WTC11 (cell line): ENCODE measurements at regions not wholly inside any gene's neighbourhood (a gene's known extent, or its start where the extent isn't known, plus 50 kb on each side); places are given as distances from the start of the nearest gene placed in this dataset.

Source experiments
- ATAC-seq: fragments of 200-7000 bp; cut with Tn5 transposase; 2 replicates; pipeline ENCODE4 v1.10.0; 2021; ENCODE audit warnings: mild to moderate bottlenecking, moderate library complexity
- CTCF ChIA-PET: fragments of 300-600 bp; sonication (Branson Sonifier 250); formaldehyde crosslinking; loops from one replicate; lab custom pipeline; 2021; ENCODE audit warnings: antibody characterized with exemption; lab: Charles Lee
- POLR2A ChIA-PET: fragments of 350-600 bp; sonication (Branson Sonifier 250); formaldehyde crosslinking; loops from one replicate; lab custom pipeline; 2021; ENCODE audit warnings: antibody characterized with exemption; lab: Charles Lee
- DNase-seq: peaks from one replicate; pipeline ENCODE4 v3.0.0; 2021; ENCODE audit warnings: low spot score
- H3K27ac Mint-ChIP-seq: 2 replicates; pipeline ENCODE4 v1.8.0; 2021; ENCODE audit warnings: mixed read lengths
- H3K27me3 Mint-ChIP-seq: 2 replicates; pipeline ENCODE4 v1.8.0; 2021; ENCODE audit warnings: low read depth, mild to moderate bottlenecking, moderate library complexity, mixed read lengths
- H3K36me3 Mint-ChIP-seq: 2 replicates; pipeline ENCODE4 v1.8.0; 2021; ENCODE audit warnings: mixed read lengths
- H3K4me1 Mint-ChIP-seq: 2 replicates; pipeline ENCODE4 v1.8.0; 2022; ENCODE audit warnings: mixed read lengths
- H3K4me3 Mint-ChIP-seq: 2 replicates; pipeline ENCODE4 v1.8.0; 2021; ENCODE audit warnings: mild to moderate bottlenecking, moderate library complexity, mixed read lengths
- H3K9me3 Mint-ChIP-seq: 2 replicates; pipeline ENCODE4 v1.8.0; 2021; ENCODE audit warnings: mixed read lengths
- ELF4 ChIP-seq: sonication (generic); formaldehyde crosslinking; IDR thresholded peaks from 2 replicates; pipeline ENCODE4 v1.8.1; 2022; ENCODE audit warnings: low read depth, mild to moderate bottlenecking, moderate library complexity, missing genetic modification reagents
- GABPB1 ChIP-seq: sonication (generic); formaldehyde crosslinking; IDR thresholded peaks from 2 replicates; pipeline ENCODE4 v1.8.1; 2023; ENCODE audit warnings: mild to moderate bottlenecking, missing genetic modification reagents
- JAZF1 ChIP-seq: fragments of 250-450 bp; sonication (Bioruptor Pico); IDR thresholded peaks from 2 replicates; pipeline ENCODE4 v1.9.0; 2021; ENCODE audit warnings: moderate library complexity, mild to moderate bottlenecking, inconsistent platforms
- JUN ChIP-seq: sonication (generic); formaldehyde crosslinking; IDR thresholded peaks from 2 replicates; pipeline ENCODE4 v1.8.0; 2023; ENCODE audit warnings: mild to moderate bottlenecking, missing genetic modification reagents
- KAT7 ChIP-seq: sonication (generic); formaldehyde crosslinking; IDR thresholded peaks from 2 replicates; pipeline ENCODE4 v1.8.1; 2023; ENCODE audit warnings: missing genetic modification reagents, mild to moderate bottlenecking, borderline replicate concordance
- RORB ChIP-seq: fragments of 250-450 bp; sonication (Bioruptor Pico); IDR thresholded peaks from 2 replicates; pipeline ENCODE4 v1.9.0; 2021; ENCODE audit warnings: mild to moderate bottlenecking
- SP1 ChIP-seq: sonication (generic); formaldehyde crosslinking; conservative IDR thresholded peaks from 2 replicates; pipeline ENCODE4 v1.8.1; 2022; ENCODE audit warnings: missing genetic modification reagents
- TCF7 ChIP-seq: sonication (generic); formaldehyde crosslinking; IDR thresholded peaks from 2 replicates; pipeline ENCODE4 v1.8.0; 2022; ENCODE audit warnings: mild to moderate bottlenecking, low read depth, missing genetic modification reagents, moderate library complexity
- TP53 ChIP-seq: sonication (generic); formaldehyde crosslinking; IDR thresholded peaks from 2 replicates; pipeline ENCODE4 v1.8.1; 2023; ENCODE audit warnings: mild to moderate bottlenecking, missing genetic modification reagents
- ZNF121 ChIP-seq: sonication (generic); formaldehyde crosslinking; IDR thresholded peaks from 2 replicates; pipeline ENCODE4 v1.8.0; 2023; ENCODE audit warnings: missing genetic modification reagents
- ZNF416 ChIP-seq: fragments of 250-450 bp; sonication (Bioruptor Pico); IDR thresholded peaks from 2 replicates; pipeline ENCODE4 v1.9.0; 2021; ENCODE audit warnings: mild to moderate bottlenecking, inconsistent platforms
- TF ChIP-seq, protein P1 (sequence below): sonication (generic); formaldehyde crosslinking; IDR thresholded peaks from 2 replicates; pipeline ENCODE4 v1.8.1; 2022; ENCODE audit warnings: missing genetic modification reagents, borderline replicate concordance
- TF ChIP-seq, protein P2 (sequence below): sonication (generic); formaldehyde crosslinking; conservative IDR thresholded peaks from 2 replicates; pipeline ENCODE4 v1.8.1; 2023; ENCODE audit warnings: mild to moderate bottlenecking, low read depth, missing genetic modification reagents, moderate library complexity
- TF ChIP-seq, protein P3 (sequence below): sonication (generic); formaldehyde crosslinking; IDR thresholded peaks from 2 replicates; pipeline ENCODE4 v1.8.0; 2023; ENCODE audit warnings: missing genetic modification reagents, mild to moderate bottlenecking, borderline replicate concordance
- TF ChIP-seq, protein P4 (sequence below): fragments of 250-450 bp; sonication (Bioruptor Pico); IDR thresholded peaks from 2 replicates; pipeline ENCODE4 v1.9.0; 2021; ENCODE audit warnings: moderate library complexity, mild to moderate bottlenecking, inconsistent platforms, borderline replicate concordance
- TF ChIP-seq, protein P5 (sequence below): fragments of 250-450 bp; sonication (Bioruptor Pico); IDR thresholded peaks from 2 replicates; pipeline ENCODE4 v1.9.0; 2021; ENCODE audit warnings: mild to moderate bottlenecking
- TF ChIP-seq, protein P6 (sequence below): sonication (generic); formaldehyde crosslinking; IDR thresholded peaks from 2 replicates; pipeline ENCODE4 v1.8.1; 2022; ENCODE audit warnings: mild to moderate bottlenecking, moderate library complexity, missing genetic modification reagents

DNA sequence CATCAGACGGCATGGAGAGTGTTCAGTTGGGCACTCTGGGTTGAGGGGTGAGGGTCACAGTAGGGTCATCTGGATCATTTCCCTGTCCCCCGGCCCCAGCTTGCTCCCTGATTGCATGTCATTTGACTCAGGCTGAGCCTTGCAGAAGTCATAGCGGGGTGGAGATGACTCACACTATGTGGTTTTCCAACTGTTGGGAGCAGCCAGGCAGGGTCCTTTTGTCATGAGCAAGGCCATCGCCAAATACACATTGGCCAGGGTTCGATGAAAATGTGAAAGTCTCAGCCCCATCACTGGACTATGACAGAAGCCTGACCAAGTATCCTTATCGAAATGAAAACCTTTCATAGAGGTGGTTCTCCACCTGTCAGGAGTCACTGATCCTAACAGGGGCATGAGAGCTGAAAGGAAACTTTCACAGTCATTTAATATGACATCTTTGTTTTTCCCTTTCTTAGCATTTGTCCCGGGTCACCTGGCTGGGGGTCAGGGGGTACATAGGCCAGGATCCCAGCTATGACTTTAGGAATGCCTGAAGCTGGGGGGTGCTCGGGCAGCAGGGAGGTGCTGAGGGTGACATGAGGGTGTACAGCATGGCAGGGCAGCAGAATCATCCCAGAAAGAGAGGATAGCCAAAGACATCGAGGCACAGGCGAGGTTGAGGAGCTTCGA, 70.2 kb upstream of the CD93 start:
- H3K9me3 Mint-ChIP-seq = no peaks in the 10 kb centered on the region
- DNase-seq (no peak), ATAC-seq (no peak)
- ChIA-PET CTCF (no interaction called here), POLR2A (no interaction called here)
- H3K27ac Mint-ChIP-seq = no peak overlapping the region
- H3K27me3 Mint-ChIP-seq = no peaks in the 10 kb centered on the region
- no peak for TF ChIP-seq RORB (CRISPR knock-in tag)
- TF ChIP-seq GABPB1 (CRISPR knock-in tag) = peak; percentile 80
- TF ChIP-seq, all 79 proteins: peak for 1
- no peak overlapping the region for H3K4me3 Mint-ChIP-seq
- peaks cover 35% of the 10 kb centered on the region for H3K4me1 Mint-ChIP-seq
- H3K36me3 Mint-ChIP-seq = no peaks in the 10 kb centered on the region

DNA sequence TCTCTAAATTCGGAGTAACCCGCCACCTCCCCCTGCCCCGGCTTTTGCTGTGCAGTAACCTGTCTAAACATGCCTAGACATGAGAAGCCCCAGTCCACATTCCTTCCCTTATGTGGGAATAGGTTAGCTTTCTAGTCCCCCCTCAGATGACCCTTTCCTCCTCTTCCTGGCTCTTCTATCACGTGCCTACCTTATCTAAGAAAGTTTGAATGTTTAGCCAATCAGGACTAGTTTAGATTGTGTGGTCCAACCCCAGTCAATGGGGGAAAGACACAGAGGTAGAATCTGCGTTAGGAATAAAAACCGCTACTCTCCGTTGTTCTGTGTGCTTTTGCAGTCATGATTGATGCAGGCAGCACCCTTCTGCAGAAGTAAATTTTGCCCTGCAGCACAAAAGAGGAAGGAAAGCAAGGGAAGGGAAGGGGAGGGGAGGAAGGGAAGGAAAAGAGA, 69.0 kb upstream of the CD93 start:
- TF ChIP-seq JAZF1 = no peak
- TF ChIP-seq, protein P1, sequence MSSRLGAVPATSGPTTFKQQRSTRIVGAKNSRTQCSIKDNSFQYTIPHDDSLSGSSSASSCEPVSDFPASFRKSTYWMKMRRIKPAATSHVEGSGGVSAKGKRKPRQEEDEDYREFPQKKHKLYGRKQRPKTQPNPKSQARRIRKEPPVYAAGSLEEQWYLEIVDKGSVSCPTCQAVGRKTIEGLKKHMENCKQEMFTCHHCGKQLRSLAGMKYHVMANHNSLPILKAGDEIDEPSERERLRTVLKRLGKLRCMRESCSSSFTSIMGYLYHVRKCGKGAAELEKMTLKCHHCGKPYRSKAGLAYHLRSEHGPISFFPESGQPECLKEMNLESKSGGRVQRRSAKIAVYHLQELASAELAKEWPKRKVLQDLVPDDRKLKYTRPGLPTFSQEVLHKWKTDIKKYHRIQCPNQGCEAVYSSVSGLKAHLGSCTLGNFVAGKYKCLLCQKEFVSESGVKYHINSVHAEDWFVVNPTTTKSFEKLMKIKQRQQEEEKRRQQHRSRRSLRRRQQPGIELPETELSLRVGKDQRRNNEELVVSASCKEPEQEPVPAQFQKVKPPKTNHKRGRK (CRISPR knock-in tag) = peak; percentile 67; the same call in 1 of the 2 replicates
- Mint-ChIP-seq H3K9me3 (no peaks in the 10 kb centered on the region), H3K36me3 (no peaks in the 10 kb centered on the region), H3K27me3 (no peaks in the 10 kb centered on the region), H3K4me3 (no peak overlapping the region), H3K27ac (peak overlapping the region; percentile 76; the same call in 1 of the 2 replicates), H3K4me1 (peaks cover 31% of the 10 kb centered on the region)
- POLR2A ChIA-PET = no interaction called here
- ATAC-seq (no peak), DNase-seq (no peak)
- CTCF ChIA-PET = interaction anchor here (1.0 kb wide), 1 partner anchor 46 kb away, joined by 3 read pairs; no protein-coding TSS in a partner anchor

DNA sequence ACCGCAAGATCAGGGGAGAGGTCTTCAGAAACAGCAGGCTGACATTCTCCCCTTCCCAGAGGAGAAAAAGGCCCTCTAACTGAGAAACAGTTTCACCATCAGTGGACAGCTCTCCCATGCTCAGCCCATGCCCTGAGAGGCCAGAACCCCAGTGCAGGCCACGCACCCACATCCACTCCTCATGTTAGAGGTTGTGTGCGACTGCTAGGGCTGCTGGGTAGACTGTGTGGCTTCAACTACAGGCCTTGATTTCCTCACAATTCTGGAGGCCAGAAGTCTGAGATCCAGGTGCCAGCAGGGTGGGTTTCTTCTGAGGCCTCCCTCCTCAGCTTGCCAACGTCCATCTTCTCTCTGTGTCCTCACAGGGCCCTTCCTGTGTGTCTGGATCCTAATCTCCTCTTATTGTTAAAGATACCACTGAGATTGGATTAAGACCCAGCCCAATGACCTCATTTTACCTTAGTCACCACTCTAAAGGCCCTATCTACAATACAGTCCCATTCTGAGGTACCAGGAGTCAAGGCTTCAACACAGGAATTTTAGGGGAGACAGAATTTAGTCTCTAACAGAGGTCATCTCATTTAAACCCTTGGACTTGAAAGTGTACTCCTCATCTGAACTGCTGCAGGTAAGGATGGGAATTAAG, 67.7 kb upstream of the CD93 start:
- CTCF ChIA-PET = interaction anchor here (1.4 kb wide), 1 partner anchor 47 kb away, joined by 3 read pairs; no protein-coding TSS in a partner anchor
- H3K4me1 Mint-ChIP-seq = peaks cover 19% of the 10 kb centered on the region
- POLR2A ChIA-PET = no interaction called here
- no peak overlapping the region for H3K27ac Mint-ChIP-seq
- ATAC-seq (no peak), DNase-seq (no peak)
- no peaks in the 10 kb centered on the region for H3K9me3 Mint-ChIP-seq
- no peaks in the 10 kb centered on the region for H3K36me3 Mint-ChIP-seq
- H3K4me3 Mint-ChIP-seq = no peak overlapping the region
- no peaks in the 10 kb centered on the region for H3K27me3 Mint-ChIP-seq
- TF ChIP-seq, protein P2, sequence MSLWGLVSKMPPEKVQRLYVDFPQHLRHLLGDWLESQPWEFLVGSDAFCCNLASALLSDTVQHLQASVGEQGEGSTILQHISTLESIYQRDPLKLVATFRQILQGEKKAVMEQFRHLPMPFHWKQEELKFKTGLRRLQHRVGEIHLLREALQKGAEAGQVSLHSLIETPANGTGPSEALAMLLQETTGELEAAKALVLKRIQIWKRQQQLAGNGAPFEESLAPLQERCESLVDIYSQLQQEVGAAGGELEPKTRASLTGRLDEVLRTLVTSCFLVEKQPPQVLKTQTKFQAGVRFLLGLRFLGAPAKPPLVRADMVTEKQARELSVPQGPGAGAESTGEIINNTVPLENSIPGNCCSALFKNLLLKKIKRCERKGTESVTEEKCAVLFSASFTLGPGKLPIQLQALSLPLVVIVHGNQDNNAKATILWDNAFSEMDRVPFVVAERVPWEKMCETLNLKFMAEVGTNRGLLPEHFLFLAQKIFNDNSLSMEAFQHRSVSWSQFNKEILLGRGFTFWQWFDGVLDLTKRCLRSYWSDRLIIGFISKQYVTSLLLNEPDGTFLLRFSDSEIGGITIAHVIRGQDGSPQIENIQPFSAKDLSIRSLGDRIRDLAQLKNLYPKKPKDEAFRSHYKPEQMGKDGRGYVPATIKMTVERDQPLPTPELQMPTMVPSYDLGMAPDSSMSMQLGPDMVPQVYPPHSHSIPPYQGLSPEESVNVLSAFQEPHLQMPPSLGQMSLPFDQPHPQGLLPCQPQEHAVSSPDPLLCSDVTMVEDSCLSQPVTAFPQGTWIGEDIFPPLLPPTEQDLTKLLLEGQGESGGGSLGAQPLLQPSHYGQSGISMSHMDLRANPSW (CRISPR knock-in tag) = no peak
- TF ChIP-seq, protein P3, sequence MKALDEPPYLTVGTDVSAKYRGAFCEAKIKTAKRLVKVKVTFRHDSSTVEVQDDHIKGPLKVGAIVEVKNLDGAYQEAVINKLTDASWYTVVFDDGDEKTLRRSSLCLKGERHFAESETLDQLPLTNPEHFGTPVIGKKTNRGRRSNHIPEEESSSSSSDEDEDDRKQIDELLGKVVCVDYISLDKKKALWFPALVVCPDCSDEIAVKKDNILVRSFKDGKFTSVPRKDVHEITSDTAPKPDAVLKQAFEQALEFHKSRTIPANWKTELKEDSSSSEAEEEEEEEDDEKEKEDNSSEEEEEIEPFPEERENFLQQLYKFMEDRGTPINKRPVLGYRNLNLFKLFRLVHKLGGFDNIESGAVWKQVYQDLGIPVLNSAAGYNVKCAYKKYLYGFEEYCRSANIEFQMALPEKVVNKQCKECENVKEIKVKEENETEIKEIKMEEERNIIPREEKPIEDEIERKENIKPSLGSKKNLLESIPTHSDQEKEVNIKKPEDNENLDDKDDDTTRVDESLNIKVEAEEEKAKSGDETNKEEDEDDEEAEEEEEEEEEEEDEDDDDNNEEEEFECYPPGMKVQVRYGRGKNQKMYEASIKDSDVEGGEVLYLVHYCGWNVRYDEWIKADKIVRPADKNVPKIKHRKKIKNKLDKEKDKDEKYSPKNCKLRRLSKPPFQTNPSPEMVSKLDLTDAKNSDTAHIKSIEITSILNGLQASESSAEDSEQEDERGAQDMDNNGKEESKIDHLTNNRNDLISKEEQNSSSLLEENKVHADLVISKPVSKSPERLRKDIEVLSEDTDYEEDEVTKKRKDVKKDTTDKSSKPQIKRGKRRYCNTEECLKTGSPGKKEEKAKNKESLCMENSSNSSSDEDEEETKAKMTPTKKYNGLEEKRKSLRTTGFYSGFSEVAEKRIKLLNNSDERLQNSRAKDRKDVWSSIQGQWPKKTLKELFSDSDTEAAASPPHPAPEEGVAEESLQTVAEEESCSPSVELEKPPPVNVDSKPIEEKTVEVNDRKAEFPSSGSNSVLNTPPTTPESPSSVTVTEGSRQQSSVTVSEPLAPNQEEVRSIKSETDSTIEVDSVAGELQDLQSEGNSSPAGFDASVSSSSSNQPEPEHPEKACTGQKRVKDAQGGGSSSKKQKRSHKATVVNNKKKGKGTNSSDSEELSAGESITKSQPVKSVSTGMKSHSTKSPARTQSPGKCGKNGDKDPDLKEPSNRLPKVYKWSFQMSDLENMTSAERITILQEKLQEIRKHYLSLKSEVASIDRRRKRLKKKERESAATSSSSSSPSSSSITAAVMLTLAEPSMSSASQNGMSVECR (CRISPR knock-in tag) = no peak
- TF ChIP-seq, protein P4, sequence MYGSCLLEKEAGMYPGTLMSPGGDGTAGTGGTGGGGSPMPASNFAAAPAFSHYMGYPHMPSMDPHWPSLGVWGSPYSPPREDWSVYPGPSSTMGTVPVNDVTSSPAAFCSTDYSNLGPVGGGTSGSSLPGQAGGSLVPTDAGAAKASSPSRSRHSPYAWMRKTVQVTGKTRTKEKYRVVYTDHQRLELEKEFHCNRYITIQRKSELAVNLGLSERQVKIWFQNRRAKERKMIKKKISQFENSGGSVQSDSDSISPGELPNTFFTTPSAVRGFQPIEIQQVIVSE (CRISPR knock-in tag) = no peak
- TF ChIP-seq, protein P5, sequence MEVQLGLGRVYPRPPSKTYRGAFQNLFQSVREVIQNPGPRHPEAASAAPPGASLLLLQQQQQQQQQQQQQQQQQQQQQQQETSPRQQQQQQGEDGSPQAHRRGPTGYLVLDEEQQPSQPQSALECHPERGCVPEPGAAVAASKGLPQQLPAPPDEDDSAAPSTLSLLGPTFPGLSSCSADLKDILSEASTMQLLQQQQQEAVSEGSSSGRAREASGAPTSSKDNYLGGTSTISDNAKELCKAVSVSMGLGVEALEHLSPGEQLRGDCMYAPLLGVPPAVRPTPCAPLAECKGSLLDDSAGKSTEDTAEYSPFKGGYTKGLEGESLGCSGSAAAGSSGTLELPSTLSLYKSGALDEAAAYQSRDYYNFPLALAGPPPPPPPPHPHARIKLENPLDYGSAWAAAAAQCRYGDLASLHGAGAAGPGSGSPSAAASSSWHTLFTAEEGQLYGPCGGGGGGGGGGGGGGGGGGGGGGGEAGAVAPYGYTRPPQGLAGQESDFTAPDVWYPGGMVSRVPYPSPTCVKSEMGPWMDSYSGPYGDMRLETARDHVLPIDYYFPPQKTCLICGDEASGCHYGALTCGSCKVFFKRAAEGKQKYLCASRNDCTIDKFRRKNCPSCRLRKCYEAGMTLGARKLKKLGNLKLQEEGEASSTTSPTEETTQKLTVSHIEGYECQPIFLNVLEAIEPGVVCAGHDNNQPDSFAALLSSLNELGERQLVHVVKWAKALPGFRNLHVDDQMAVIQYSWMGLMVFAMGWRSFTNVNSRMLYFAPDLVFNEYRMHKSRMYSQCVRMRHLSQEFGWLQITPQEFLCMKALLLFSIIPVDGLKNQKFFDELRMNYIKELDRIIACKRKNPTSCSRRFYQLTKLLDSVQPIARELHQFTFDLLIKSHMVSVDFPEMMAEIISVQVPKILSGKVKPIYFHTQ (CRISPR knock-in tag) = no peak
- no peak for TF ChIP-seq SP1 (CRISPR knock-in tag)
- TF ChIP-seq ELF4 (CRISPR knock-in tag) = no peak
- TF ChIP-seq ZNF121 (CRISPR knock-in tag) = no peak
- TF ChIP-seq, protein P6, sequence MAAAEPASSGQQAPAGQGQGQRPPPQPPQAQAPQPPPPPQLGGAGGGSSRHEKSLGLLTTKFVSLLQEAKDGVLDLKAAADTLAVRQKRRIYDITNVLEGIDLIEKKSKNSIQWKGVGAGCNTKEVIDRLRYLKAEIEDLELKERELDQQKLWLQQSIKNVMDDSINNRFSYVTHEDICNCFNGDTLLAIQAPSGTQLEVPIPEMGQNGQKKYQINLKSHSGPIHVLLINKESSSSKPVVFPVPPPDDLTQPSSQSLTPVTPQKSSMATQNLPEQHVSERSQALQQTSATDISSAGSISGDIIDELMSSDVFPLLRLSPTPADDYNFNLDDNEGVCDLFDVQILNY = no peak
- TF ChIP-seq TCF7 = no peak
- no peak for TF ChIP-seq KAT7 (CRISPR knock-in tag)
- TF ChIP-seq ZNF416 (CRISPR knock-in tag) = no peak
- no peak for TF ChIP-seq TP53 (CRISPR knock-in tag)
- TF ChIP-seq JAZF1 = no peak
- no peak for TF ChIP-seq JUN
